HG03460 (cell line): ENCODE measurements at regions not wholly inside any gene's neighbourhood (a gene's known extent, or its start where the extent isn't known, plus 50 kb on each side); places are given as distances from the start of the nearest gene placed in this dataset.

Experiments
- ATAC-seq: cut with Tn5 transposase; IDR thresholded peaks from one replicate; pipeline ENCODE4 v1.9.1; 2021; ENCODE audit not compliant: unreplicated experiment

- no peak for ATAC-seq
Measured at GRCh38 chrX:4320436-4320947, 607.0 kb upstream of the PRKX start.

DNA sequence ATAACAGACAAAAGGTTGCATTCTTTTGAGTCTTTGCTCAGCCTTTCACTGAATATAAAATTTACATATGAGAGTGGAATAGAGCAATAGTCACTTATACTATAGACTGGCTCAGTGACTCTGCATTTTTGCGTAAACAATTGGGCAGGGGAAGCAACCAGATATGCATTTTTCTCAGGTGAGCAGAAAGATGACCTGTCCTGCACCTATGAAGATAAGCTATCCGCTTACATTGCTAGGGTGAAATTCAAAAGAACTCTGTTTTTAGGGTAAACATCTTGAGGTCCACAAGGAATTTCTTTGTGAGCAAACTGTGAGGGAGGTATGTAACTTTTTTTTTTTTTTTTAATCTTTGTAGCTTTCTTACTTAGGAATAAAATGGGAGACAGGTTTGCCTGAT, 602.4 kb upstream of the PRKX start:
- ATAC-seq = no peak

- ATAC-seq = no peak
Measured at GRCh38 chrX:4314586-4314985, 601.1 kb upstream of the PRKX start.

- ATAC-seq = no peak
Measured at GRCh38 chrX:4277122-4277521, 563.7 kb upstream of the PRKX start.

GRCh38 chrX:4268676-4269075, 555.2 kb upstream of the PRKX start:
- no peak for ATAC-seq

- ATAC-seq = no peak
Measured at GRCh38 chrX:4265036-4265435, 551.6 kb upstream of the PRKX start.

- no peak for ATAC-seq
Measured at GRCh38 chrX:4263030-4263803, 549.8 kb upstream of the PRKX start.

DNA sequence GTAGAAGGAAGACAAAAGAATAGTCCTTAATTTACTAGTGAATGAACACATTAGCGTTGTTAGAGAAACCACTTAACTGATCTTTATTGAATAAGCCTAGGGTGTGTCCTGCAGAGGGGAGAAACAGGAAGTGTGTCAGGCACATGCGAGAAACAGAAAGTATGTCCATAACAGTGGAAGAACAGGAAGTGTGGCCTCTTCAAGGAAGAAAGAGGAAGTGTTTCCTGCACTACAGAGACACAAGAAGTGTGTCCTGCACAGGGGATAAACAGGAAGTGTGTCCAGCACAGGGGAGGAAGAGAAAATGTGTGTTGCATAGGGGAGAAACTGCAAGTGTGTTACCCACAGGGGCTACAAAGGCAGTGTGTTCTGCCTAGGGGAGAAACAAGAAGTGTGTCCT, 539.6 kb upstream of the PRKX start:
- ATAC-seq = no peak

DNA sequence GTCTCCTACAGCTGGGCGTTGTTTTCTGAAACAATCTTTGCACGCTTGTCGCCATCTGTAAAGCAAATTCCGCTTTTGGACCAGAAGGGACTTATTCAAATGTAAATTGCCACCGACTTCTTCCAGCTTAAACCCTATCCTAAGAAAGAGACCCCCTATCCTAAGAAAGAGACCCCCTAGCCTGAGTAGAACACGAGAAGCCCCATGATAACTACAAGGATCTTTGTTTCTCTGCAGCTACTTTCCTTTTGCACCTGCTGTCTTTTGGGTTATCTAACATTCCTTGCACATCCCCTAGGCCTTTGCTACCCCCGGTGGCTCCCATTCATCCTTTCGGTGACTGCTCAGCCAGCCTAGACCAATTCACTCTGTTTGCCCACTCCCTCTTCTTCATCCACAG, 536.0 kb upstream of the PRKX start:
- no peak for ATAC-seq

DNA sequence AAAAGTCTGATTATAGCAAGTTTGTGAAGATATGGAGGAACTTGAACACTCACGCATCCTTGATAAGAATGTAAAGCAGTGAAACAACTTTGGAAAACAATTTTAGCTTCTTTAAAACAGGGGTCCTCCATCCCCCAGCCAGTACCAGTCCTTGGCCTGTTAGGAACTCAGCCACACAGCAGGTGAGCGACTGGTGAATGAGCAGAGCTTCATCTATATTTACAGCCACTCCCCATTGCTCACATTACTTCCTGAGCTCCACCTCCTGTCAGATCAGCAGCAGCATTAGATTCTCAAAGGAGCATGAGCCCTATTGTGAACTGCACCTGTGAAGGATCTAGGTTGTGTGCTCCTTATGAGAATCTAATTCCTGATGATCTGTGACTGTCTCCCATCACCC, 530.3 kb upstream of the PRKX start:
- ATAC-seq = no peak

DNA sequence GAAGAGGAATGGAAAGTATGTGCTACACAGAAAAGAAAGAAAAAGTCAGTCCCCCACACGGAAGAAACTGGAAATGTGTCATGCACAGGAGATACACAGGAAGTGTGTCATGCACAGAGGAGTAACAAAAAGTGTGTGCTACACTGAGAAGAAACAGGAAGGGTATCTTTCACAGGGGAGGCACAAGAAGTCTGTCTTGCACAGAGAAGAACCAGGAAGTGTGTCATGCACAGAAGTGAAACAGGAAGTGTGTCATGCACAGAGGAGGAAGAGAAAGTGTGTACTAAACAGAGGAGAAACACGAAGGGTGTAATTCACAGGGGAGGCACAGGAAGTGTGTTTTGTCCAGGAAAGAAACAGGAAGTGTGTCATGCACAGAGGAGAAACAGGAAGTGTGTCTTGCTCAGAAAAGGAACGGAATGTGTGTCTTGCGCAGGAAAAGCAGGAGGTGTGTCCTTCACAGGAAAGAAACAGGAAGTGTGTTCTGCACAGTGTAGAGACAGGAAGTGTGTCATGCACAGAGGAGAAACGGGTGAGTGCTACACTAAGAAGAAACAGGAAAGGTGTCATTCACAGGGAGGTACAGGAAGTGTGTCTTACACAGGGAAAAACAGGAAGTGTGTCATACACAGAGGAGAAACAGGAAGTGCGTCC, 527.2 kb upstream of the PRKX start:
- no peak for ATAC-seq

GRCh38 chrX:4239650-4240540, 526.4 kb upstream of the PRKX start:
- no peak for ATAC-seq

- no peak for ATAC-seq
Measured at GRCh38 chrX:4238916-4239315, 525.5 kb upstream of the PRKX start.

GRCh38 chrX:4225086-4225485, 511.6 kb upstream of the PRKX start:
- no peak for ATAC-seq

DNA sequence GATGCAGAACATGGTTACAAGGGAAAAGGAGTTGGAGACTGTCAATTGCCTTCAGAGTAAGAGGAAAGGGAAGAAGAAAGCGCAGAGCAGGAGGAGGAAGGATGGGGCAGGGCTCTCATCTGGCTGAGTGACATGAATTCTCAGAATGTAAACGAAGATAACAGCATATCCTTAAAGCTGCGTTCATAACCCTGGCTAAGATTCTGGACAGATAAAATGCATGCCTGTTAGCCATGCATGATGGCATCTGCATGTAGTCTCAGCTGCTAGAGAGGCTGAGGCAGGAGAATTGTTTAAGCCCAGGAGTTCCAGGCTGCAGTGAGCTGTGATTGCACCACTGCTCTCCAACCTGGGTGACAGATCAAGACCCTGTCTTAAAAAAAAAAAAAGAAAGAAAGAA, 493.5 kb upstream of the PRKX start:
- ATAC-seq = no peak

DNA sequence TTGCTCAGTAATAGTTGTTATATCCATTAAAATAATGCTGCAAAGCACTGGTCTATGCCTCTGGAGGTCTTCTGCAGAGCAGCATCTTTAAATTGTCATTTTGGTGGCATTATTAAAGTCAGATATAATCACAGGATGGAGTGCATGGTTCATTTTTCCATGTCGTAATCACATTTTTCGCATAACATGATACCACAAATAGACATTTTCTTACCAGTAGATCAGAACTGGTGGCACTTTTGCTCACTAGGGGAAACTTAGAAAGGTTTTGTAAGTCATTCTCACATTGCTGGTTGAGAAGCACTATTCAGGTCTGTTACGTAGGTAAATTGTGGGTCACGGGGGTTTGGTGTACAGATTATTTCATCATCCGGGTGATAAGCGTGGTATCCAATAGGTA, 484.5 kb upstream of the PRKX start:
- no peak for ATAC-seq

- no peak for ATAC-seq
Measured at GRCh38 chrX:4193500-4194155, 480.2 kb upstream of the PRKX start.

DNA sequence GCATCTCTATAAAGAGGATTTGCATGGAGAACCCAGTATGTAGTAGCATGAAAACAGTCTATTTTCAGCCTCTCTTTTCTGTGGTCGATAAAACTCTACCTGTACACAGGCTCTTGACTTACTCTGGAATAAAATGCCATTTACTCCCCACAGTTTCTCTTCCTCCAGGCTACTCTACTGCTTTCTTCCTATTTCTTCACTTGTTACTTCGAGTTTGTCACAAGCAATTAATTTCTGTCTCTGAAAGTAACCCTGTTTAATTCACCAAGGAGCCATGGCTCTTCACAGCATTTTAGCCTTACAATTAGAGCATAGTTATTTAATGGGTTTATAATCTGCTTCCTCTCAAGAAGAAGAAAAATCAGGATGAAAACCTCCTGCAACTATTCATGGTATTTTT, 472.9 kb upstream of the PRKX start:
- no peak for ATAC-seq

- ATAC-seq = no peak
Measured at GRCh38 chrX:4185086-4185485, 471.6 kb upstream of the PRKX start.

DNA sequence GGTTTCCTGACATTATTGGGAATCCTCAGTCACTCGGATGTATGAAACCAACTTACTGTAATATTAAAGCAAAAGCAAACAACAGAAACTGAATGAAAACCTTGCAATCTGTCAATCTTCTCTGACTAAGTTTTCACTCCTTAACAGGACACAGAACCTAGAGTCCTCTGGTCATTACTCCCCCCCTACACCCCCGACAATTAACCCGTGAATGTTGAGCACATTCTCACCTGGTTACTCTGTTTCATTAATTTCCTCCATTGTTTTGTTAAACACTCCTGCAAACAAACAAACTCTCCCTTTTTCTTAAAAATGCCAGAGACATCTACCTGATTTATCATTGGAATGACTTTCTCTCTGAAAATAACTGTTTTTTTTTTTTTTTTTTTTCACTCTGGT, 469.0 kb upstream of the PRKX start:
- no peak for ATAC-seq

GRCh38 chrX:4181782-4182407, 468.4 kb upstream of the PRKX start:
- ATAC-seq = no peak
